ENCODE measurements at regions not wholly inside any gene's neighbourhood (a gene's known extent, or its start where the extent isn't known, plus 50 kb on each side); places are given as distances from the start of the nearest gene placed in this dataset.

GRCh38 chr15:69533522-69533921, 80.9 kb downstream of the RPLP1 start:
- Histone ChIP-seq H3K27me3 (ENCODE audit: control insufficient read depth, insufficient read depth, low read length) (no peaks in the 10 kb centered on the region), H3K36me3 (ENCODE audit: control insufficient read depth, insufficient read depth, low read length) (no peaks in the 10 kb centered on the region), H3K4me1 (ENCODE audit: control insufficient read depth, insufficient read depth, low read length) (no peaks in the 10 kb centered on the region), H3K27ac (ENCODE audit: low read length) (no peak overlapping the region), H3K9me3 (ENCODE audit: control insufficient read depth, insufficient read depth, low read length) (no peaks in the 10 kb centered on the region), H3K4me3 (ENCODE audit: low read length) (no peak overlapping the region)
- intact Hi-C loops (cut with micrococcal nuclease), result no loop called here
- no peaks in the 10 kb centered on the region for H3K9me3 Mint-ChIP-seq
- no peak for TF ChIP-seq CTCF (IDR thresholded peaks at IDR 0.05)
- WGBS (ENCODE audit: insufficient coverage), result 74% methylated on average over 5 of the region's 5 CpGs
- peaks cover 12 to 16% of the 10 kb centered on the region in 2 donors for H3K4me1 Mint-ChIP-seq
- ATAC-seq (no peak), DNase-seq (no peak)
- H3K4me3 Mint-ChIP-seq, result no peak overlapping the region
- no peaks in the 10 kb centered on the region for H3K36me3 Mint-ChIP-seq
- H3K27ac Mint-ChIP-seq, result no peak overlapping the region
- peaks cover 50 to 60% of the 10 kb centered on the region in 2 donors for H3K27me3 Mint-ChIP-seq (ENCODE audit: low read depth in 2 of 2)

DNA sequence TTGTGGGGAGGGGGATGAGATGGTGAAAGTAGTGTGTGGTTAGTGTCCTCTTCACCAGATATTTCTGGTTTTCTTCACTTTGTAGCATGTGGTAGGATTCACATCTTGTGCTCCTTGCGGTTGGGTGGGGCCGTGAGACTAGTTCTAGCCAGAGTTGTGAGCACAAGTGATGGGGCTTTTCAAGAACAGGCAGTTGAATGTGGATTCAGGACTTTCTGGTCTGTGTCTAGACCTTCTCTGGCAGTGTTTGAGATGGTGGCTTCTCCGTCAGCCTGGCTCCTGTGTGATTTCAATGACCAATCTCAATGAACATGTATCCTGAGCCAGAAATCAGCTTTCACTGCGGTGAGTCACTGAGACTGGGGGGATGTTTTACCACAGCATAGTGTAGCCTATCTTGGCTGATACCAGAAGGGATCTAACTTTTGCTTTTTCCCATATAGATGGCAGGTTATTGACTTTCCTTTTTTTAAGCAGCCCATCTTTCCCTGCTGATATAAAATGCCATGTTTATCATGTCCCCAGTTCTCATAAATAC, 82.6 kb downstream of the RPLP1 start:
- intact Hi-C loops (cut with micrococcal nuclease), result no loop called here
- Histone ChIP-seq H3K27me3 (ENCODE audit: control insufficient read depth, insufficient read depth, low read length) (no peaks in the 10 kb centered on the region), H3K4me1 (ENCODE audit: control insufficient read depth, insufficient read depth, low read length) (no peaks in the 10 kb centered on the region), H3K36me3 (ENCODE audit: control insufficient read depth, insufficient read depth, low read length) (no peaks in the 10 kb centered on the region), H3K27ac (ENCODE audit: low read length) (no peak overlapping the region), H3K9me3 (ENCODE audit: control insufficient read depth, insufficient read depth, low read length) (no peaks in the 10 kb centered on the region), H3K4me3 (ENCODE audit: low read length) (no peak overlapping the region)
- peak in 1 of 2 donors; percentile 19 for DNase-seq
- H3K4me3 Mint-ChIP-seq, result no peak overlapping the region
- 56% methylated on average over 4 of the region's 4 CpGs for WGBS (ENCODE audit: insufficient coverage)
- peaks cover 12 to 16% of the 10 kb centered on the region in 2 donors for H3K4me1 Mint-ChIP-seq
- peak overlapping the region in 1 of 2 donors; percentile 64 for H3K27ac Mint-ChIP-seq
- no peaks in the 10 kb centered on the region for H3K36me3 Mint-ChIP-seq
- peaks cover 51 to 67% of the 10 kb centered on the region in 2 donors for H3K27me3 Mint-ChIP-seq (ENCODE audit: low read depth in 2 of 2)
- peak; percentile 69 to 93 (median 89) for ATAC-seq
- no peaks in the 10 kb centered on the region for H3K9me3 Mint-ChIP-seq
- TF ChIP-seq CTCF (IDR thresholded peaks at IDR 0.05), result no peak

DNA sequence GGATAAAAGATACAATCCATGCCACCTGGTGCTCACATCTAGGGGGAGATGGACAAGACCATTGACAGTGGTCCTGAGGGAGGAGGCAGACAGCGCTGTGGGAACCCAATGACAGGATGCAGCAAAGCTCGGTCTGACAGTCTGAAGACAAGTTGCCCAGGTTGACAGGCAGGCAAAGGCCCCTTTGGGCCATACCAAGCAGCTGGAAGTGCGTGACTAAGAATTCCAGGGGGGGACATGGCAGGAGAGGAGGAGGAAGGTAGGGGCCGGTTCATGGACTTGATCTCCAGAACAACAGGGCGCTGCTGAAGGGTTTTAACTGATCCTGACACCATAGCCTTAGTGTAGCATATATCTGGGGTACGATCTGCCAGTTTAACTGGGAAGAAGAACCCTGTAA, 83.4 kb downstream of the RPLP1 start:
- H3K9me3 ChIP-seq (ENCODE audit: control insufficient read depth, insufficient read depth, low read length), result no peaks in the 10 kb centered on the region
- H3K27me3 ChIP-seq (ENCODE audit: control insufficient read depth, insufficient read depth, low read length), result no peaks in the 10 kb centered on the region
- WGBS (ENCODE audit: insufficient coverage), result 80% methylated on average over 5 of the region's 6 CpGs
- DNase-seq (no peak), ATAC-seq (no peak)
- no peaks in the 10 kb centered on the region for H3K4me1 ChIP-seq (ENCODE audit: control insufficient read depth, insufficient read depth, low read length)
- Mint-ChIP-seq H3K36me3 (no peaks in the 10 kb centered on the region), H3K27me3 (ENCODE audit: low read depth in 2 of 2) (peaks cover 46 to 61% of the 10 kb centered on the region in 2 donors), H3K4me3 (no peak overlapping the region), H3K27ac (no peak overlapping the region), H3K4me1 (peaks cover 12 to 16% of the 10 kb centered on the region in 2 donors), H3K9me3 (no peaks in the 10 kb centered on the region)
- intact Hi-C loops (cut with micrococcal nuclease), result no loop called here
- no peak overlapping the region for H3K27ac ChIP-seq (ENCODE audit: low read length)
- H3K4me3 ChIP-seq (ENCODE audit: low read length), result no peak overlapping the region
- no peaks in the 10 kb centered on the region for H3K36me3 ChIP-seq (ENCODE audit: control insufficient read depth, insufficient read depth, low read length)
- no peak for TF ChIP-seq CTCF (IDR thresholded peaks at IDR 0.05)
